COR-L47 (cell line): ENCODE measurements at regions not wholly inside any gene's neighbourhood (a gene's known extent, or its start where the extent isn't known, plus 50 kb on each side); places are given as distances from the start of the nearest gene placed in this dataset.

Experiments used
- DNase-seq: peaks from one replicate; lab custom pipeline; 2025; lab: John Stamatoyannopoulos, UW

GRCh38 chr2:204108781-204109295, 172.3 kb downstream of the ICOS start:
- no peak for DNase-seq

- DNase-seq: no peak
These were observed 173.1 kb downstream of the ICOS start for GRCh38 chr2:204109681-204110080.

- no peak for DNase-seq
These were observed 173.8 kb downstream of the ICOS start for GRCh38 chr2:204110338-204110741.

GRCh38 chr2:204110751-204111516, 174.4 kb downstream of the ICOS start:
- no peak for DNase-seq

- DNase-seq: no peak
These were observed 175.7 kb downstream of the ICOS start for GRCh38 chr2:204112084-204112770.

DNA sequence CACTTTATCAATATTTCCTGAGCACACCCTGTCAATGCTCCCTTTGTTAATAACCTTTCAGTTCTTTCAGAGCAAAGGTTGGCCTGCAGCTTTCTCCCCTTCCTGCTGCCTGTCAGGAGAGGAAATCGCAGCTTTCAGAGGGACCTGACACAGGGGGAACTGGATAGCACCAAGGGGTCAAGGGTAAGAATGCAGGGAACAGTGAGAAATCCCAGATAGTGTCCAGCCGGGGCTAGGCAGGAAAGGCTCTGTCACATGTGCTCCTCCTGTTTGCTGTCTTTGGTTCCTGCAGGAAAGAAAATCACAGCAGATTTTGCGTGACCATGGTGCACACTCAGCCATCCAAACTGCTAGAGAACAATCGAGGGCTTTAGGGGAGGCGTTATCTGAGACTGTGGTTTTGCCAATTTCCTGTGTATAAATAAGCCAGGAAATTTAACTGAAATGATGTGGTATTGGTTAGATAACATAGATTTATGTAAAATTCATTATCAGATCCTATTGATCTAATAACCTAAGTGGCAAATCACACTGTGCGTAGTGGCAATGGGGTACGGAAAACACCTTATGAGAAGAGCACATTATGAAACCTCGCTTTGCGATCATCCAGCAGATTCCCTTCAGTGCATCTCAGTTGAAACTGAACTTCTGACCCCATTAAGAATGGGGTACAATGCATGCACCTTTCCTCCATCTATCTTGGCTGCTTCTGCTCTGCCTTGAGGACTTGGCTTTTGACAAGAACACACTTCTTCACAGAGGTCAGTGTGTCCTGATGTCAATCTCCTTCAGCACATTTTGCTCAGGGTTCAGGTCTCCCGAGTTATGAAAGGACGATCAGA, 178.0 kb downstream of the ICOS start:
- DNase-seq: no peak

- DNase-seq: no peak
These were observed 178.8 kb downstream of the ICOS start for GRCh38 chr2:204115137-204116056.

DNA sequence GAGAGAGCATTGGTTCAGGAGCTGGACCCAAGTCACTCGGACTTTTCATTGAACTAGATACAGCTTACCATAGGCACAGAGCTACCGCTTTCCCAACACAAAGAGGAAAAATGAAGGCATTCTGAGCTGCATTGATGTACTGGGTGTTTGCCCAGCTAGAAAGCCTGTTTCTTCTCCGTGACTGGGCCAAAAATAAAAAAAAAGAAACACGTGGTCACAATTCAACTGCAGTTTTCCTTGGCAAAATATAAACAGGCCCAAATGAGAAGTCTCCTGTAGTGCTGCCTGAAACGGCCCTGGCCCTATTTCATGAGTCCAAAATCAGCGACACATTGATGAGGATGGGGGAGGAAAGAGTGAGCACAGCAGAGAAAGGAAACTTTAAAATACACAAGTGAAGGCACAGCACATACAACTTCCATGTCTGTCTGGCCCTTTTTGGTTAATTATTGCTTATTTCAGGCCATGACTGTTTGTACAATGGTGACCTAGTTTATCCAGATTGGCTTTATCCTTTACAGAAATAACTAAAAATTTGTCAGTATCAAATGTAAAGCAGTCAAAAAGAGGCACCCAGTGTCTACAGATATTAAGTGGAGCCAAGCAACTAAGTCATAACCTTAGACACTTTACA, 179.7 kb downstream of the ICOS start:
- DNase-seq: no peak

DNA sequence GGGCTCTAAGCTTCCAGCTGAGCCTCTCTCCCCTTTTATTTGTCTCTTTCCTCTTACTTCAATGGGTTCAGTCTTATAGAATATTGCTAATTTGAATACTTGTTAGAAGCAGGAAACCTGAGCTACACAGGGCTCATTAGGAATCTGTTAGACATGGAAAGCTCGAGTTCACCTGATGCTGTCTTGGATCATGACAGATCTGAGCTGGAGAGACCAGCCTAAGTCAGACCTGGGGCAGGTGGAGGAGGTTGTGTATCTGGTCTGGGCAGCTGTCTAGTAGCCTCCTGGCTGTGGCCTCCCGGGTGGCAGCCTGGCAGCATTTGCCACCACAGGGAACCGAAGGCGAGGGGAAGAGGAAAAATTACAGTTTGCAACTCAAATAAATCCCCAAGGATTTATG, 185.9 kb downstream of the ICOS start:
- peak; percentile 5 for DNase-seq

- DNase-seq: no peak
These were observed 187.7 kb downstream of the ICOS start for GRCh38 chr2:204124140-204124750.

DNA sequence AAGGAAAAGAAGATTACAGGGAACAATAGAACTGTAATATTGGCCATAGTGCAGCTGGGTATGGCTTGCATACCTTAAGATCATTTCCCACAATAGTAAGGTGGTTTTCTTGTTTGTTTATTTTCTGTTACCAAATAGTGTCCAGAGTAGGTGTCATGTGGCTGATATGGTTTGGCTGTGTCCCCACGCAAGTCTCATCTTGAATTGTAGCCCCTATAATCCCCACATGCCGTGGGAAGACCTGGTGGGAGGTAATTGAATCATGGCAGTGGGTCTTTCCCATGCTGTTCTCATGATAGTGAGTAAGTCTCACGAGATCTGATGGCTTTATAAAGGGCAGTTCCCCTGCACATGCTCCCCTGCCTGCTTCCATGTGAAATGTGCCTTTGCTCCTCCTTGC, 190.1 kb downstream of the ICOS start:
- no peak for DNase-seq

DNA sequence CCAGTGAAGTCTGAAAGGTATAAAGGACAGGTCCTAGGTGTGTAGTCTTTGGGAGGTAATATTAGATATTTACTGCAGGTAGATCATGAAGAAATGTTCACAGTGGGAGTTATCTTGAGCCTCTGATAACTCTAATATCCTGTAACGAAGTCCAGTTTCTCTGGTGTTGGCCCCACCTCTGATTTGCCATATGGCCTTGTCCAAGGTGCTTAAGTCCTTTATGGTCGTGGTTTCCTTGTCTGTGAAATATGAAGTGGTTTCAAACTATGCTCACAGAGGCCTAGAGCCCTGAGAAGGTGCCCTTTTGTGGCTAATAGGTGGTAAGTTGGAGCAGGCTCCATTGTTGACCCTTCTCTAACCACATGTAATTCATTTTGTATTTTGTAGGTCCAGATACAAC, 190.7 kb downstream of the ICOS start:
- DNase-seq: no peak

DNA sequence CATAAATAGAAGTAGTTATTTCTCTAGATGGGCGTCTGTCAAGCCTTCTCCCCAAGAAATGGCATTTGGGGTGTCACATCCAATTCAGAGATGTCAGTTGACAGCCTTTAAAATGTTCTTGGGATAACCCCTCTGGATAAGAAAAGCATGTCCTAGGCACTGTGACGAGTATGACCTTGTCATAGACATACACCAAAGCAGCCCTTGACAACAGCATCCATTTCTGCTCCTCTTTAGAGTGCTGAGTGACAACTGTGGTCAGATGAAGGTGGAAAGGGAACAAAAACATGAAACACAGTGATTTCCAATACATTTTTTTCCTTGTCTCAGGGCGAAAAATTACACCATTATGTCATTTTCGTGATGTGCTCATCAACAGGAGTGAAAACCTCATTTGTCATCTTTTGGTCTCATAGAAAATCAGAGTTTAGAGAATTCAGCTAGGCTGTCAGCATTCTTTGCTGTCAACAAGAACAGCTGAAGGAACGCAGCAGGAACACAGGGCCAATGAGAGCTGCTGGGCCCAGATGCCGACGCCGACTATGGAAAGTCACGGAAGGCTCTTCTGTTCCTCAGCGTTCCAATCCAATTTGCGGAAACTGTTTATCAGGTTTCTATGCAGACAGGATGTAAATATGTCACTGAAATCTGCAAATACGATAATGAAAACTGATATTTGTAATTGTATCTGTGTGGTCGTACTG, 193.2 kb downstream of the ICOS start:
- DNase-seq: no peak

- no peak for DNase-seq
These were observed 195.1 kb downstream of the ICOS start for GRCh38 chr2:204131621-204132020.

DNA sequence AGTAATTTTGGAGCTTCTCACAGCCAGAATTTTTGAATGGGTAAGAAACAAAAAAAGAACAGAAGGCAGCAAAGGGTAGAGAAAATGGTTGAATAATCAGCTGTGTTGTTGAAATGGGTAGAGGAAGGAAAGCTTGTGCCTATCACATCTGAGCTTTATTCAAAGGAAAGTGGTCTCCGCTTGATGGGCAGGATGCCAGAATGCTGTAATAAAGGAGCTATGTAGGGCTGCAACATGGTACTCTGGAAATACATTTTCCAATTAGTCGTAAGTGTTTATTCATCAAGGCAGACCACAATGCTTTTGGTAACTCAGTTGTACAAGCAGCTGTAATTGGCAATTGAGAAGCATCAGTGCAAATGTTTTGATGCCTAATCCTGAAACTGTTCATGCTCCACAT, 196.9 kb downstream of the ICOS start:
- no peak for DNase-seq

DNA sequence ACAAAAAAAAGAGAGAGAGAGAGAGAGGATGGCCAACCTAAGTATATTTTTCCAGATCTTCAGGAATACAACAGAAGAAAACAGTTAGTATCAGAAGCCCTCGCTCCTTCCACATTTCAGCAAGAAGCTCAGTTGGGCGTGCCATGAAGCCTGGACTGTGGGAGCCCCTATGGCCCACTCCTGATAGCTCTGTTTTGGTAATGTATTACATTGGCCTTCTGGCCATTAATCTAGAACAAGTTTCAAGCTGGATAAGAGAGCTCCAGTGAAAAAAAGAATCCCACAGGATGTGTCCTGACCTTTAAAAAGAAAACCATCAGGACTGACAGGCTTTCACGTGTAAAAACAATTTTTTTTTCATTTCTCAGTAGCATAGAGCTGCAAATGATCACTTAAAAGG, 197.9 kb downstream of the ICOS start:
- DNase-seq: no peak

GRCh38 chr2:204135752-204136151, 199.2 kb downstream of the ICOS start:
- DNase-seq: no peak

GRCh38 chr2:204138206-204138605, 201.6 kb downstream of the ICOS start:
- no peak for DNase-seq

DNA sequence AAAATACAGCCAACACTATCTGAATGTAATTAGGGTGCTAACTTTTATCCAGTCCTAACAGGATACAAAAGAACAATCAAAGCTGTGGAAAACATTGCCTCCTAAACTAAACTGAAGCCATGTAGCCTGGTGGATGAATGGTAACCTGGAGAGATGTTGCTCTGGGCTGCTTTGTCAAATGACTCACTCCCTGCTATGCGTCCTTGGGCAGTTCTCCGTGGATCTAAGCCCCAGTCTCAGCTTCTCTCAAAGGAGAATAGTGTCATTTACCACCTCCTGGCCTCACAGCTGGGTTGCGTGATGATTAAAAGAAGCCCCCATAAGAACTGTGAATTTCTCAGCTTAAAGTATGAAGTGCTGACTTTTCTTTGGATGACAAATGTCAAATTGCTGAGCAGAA, 203.7 kb downstream of the ICOS start:
- no peak for DNase-seq
